Activated CD8-positive, alpha-beta T cell treated with anti-CD3 and anti-CD28 coated beads, Interleukin-2, amount 10 ng/mL, durations not matched to agents 7 days and 5 days (primary cell): ENCODE measurements at regions not wholly inside any gene's neighbourhood (a gene's known extent, or its start where the extent isn't known, plus 50 kb on each side); places are given as distances from the start of the nearest gene placed in this dataset.
"Not testable (repeated sequence)": the region's sequence is repeated elsewhere in the genome, so short reads cannot be mapped to it uniquely, and the experiment has no call there.

Experiments used
- ATAC-seq: fragments of 150-1000 bp; cut with Tn5 transposase; one replicate; pipeline ENCODE4 v1.10.0; 2021; ENCODE audit warnings: moderate library complexity
- CTCF ChIA-PET: fragments of 350-600 bp; sonication (Branson Sonifier 250); formaldehyde crosslinking; loops from one replicate; lab custom pipeline; 2021; ENCODE audit warnings: antibody characterized with exemption; lab: Charles Lee
- POLR2A ChIA-PET: fragments of 350-600 bp; sonication (Branson Sonifier 250); formaldehyde crosslinking; loops from one replicate; lab custom pipeline; 2021; ENCODE audit warnings: antibody characterized with exemption; lab: Charles Lee
- DNase-seq: peaks from one replicate; pipeline ENCODE4 v3.0.0-alpha.2; 2020
- H3K27ac Mint-ChIP-seq: one replicate; pipeline ENCODE4 v1.8.0; 2021; ENCODE audit warnings: mild to moderate bottlenecking, mixed read lengths
- H3K27me3 Mint-ChIP-seq: one replicate; pipeline ENCODE4 v1.8.0; 2021; ENCODE audit warnings: low read depth, mixed read lengths
- H3K36me3 Mint-ChIP-seq: one replicate; pipeline ENCODE4 v1.8.0; 2021; ENCODE audit warnings: low read depth, mixed read lengths
- H3K4me1 Mint-ChIP-seq: one replicate; pipeline ENCODE4 v1.8.0; 2021; ENCODE audit warnings: low read depth, mixed read lengths
- H3K4me3 Mint-ChIP-seq: one replicate; pipeline ENCODE4 v1.8.0; 2021; ENCODE audit warnings: mild to moderate bottlenecking, mixed read lengths
- H3K9me3 Mint-ChIP-seq: one replicate; pipeline ENCODE4 v1.8.0; 2022; ENCODE audit warnings: mixed read lengths; ENCODE audit not compliant: insufficient read depth

DNA sequence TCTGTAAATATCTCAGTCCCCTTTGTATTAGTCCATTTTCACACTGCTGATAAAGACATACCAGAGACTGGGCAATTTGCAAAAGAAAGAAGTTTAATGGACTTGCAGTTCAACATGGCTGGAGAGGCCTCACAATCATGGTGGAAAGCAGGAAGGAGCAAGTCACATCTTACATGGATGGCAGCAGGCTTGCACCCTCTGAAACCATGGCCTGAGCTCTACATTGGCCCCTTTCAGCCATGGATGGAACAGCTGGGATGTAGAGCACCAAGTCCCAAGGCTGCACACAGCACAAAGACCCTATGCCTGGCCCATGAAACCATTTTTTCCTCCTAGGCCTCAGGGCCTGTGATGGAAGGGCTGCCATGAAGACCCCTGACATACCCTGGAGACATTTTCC is 640.9 kb upstream of the MEF2C start:
- DNase-seq, H3K4me3 Mint-ChIP-seq, POLR2A ChIA-PET, H3K27me3 Mint-ChIP-seq, ATAC-seq, H3K4me1 Mint-ChIP-seq, H3K36me3 Mint-ChIP-seq, H3K9me3 Mint-ChIP-seq, H3K27ac Mint-ChIP-seq, CTCF ChIA-PET: not testable (repeated sequence)

DNA sequence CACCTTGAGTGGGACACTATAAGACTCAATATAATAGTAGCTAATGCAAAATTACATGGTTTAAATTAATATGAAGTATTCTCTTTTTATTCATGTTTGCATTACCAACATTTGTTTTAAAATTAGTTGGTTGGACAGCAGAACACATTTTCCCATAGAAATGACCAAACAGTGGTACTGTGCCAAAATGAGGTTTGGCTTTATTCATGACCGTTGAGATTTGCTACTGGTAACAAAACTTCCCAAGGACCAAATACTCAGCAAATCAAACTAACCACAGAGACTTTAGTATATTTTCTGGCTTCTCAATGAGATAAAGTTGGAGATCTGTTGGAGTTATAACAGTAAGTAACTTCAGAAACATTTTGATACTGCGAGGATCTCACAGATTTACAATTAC is 637.8 kb upstream of the MEF2C start:
- no peaks in the 10 kb centered on the region for H3K9me3 Mint-ChIP-seq
- DNase-seq (no peak), ATAC-seq (no peak)
- POLR2A ChIA-PET = no interaction called here
- no peaks in the 10 kb centered on the region for H3K4me1 Mint-ChIP-seq
- no peaks in the 10 kb centered on the region for H3K27me3 Mint-ChIP-seq
- H3K36me3 Mint-ChIP-seq = no peaks in the 10 kb centered on the region
- H3K4me3 Mint-ChIP-seq = no peak overlapping the region
- CTCF ChIA-PET = no interaction called here
- H3K27ac Mint-ChIP-seq = no peak overlapping the region

GRCh38 chr5:89513299-89514044 is 630.5 kb upstream of the MEF2C start:
- Mint-ChIP-seq H3K27me3 (no peaks in the 10 kb centered on the region), H3K27ac (no peak overlapping the region), H3K36me3 (no peaks in the 10 kb centered on the region), H3K4me1 (no peaks in the 10 kb centered on the region), H3K9me3 (no peaks in the 10 kb centered on the region), H3K4me3 (no peak overlapping the region)
- DNase-seq (no peak), ATAC-seq (no peak)
- CTCF ChIA-PET = no interaction called here
- POLR2A ChIA-PET = no interaction called here

DNA sequence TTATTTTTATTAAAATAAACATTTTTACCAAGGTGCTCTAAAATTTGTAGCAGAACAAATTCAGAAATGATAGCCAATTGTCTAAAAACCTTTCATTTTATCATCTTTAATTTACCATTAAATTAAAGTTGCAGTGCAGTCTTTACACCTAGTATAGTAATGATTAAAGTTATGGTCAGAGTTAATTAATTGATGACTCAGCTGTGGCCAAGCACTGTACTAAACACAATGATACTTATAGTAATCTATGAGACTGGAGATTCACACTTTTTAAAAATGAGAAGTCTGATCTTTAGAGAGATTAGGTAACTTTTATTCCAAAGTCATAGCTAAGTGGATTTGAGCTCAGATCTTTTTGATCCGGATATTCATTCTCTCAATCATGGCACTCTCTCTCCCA is 621.1 kb upstream of the MEF2C start:
- CTCF ChIA-PET = no interaction called here
- Mint-ChIP-seq H3K27me3 (no peaks in the 10 kb centered on the region), H3K4me1 (no peaks in the 10 kb centered on the region), H3K4me3 (no peak overlapping the region), H3K36me3 (no peaks in the 10 kb centered on the region), H3K9me3 (no peaks in the 10 kb centered on the region), H3K27ac (no peak overlapping the region)
- POLR2A ChIA-PET = no interaction called here
- no peak for DNase-seq
- ATAC-seq = no peak

GRCh38 chr5:89499787-89500186 is 616.8 kb upstream of the MEF2C start:
- Mint-ChIP-seq H3K36me3 (no peaks in the 10 kb centered on the region), H3K27me3 (no peaks in the 10 kb centered on the region), H3K4me3 (no peak overlapping the region), H3K9me3 (no peaks in the 10 kb centered on the region), H3K27ac (no peak overlapping the region), H3K4me1 (no peaks in the 10 kb centered on the region)
- ChIA-PET CTCF (no interaction called here), POLR2A (no interaction called here)
- DNase-seq = no peak
- no peak for ATAC-seq

DNA sequence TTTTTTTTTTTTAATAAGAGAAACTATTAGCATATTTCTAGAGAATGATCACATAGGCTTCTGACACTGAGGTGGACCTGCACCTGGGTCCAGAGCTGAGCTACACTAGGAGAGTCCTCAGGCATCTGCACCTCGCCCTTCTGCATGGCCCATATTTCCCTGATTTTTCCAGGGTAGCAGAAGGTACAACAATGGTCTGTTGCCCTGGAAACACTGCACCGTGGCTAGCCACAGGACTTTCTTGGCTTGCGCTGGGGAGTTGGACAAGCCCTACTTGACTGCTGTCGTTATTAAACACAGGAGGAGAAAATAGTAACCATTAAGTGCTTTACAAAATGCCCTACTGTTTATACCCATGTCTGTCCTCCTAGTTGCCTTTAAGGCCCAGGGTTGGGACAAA is 615.7 kb upstream of the MEF2C start:
- Mint-ChIP-seq H3K4me1 (no peaks in the 10 kb centered on the region), H3K9me3 (no peaks in the 10 kb centered on the region), H3K36me3 (no peaks in the 10 kb centered on the region), H3K27me3 (no peaks in the 10 kb centered on the region), H3K4me3 (no peak overlapping the region), H3K27ac (no peak overlapping the region)
- DNase-seq (no peak), ATAC-seq (no peak)
- CTCF ChIA-PET = no interaction called here
- POLR2A ChIA-PET = no interaction called here

DNA sequence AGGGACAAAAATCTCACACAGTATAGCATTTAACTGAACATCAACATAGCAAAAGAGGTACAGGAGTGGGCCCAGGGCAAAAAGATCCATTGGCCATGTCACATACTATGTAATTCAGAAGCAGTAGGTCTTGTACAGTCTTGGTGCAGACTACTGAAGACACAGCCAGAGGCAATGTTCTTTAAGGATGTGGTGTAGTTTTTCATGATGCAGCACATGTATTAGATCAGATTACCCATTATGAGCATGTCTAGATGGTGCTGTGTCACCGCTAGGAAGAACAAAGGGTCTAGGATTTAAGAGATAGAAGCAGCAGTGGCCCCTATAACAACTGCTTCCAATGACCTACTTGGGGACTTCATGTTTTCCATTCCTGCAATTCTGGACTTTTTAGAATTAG is 610.4 kb upstream of the MEF2C start:
- Mint-ChIP-seq H3K4me3 (no peak overlapping the region), H3K9me3 (no peaks in the 10 kb centered on the region), H3K27ac (no peak overlapping the region), H3K27me3 (no peaks in the 10 kb centered on the region), H3K36me3 (no peaks in the 10 kb centered on the region), H3K4me1 (no peaks in the 10 kb centered on the region)
- POLR2A ChIA-PET = no interaction called here
- ATAC-seq (no peak), DNase-seq (no peak)
- CTCF ChIA-PET = no interaction called here

DNA sequence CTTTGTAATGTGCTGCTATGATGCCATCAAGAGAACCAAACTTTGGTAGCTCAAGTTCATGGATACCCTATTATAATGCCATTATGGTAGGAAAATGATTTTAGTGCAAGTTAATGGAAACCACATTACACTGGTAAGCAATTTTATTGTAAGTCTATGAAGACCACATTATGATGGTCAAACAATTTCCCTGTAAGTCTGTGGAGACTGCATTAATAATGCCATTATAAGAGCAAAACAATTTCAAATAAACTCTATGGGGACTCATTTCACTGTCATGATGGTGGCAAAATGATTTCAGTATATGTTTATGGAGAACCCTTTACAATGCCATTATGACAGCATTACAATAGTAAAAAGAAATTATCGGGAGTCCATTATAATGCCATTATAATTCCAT is 602.0 kb upstream of the MEF2C start:
- Mint-ChIP-seq H3K27me3 (no peaks in the 10 kb centered on the region), H3K9me3 (no peaks in the 10 kb centered on the region), H3K4me1 (no peaks in the 10 kb centered on the region), H3K4me3 (no peak overlapping the region), H3K36me3 (no peaks in the 10 kb centered on the region), H3K27ac (no peak overlapping the region)
- ChIA-PET POLR2A (no interaction called here), CTCF (no interaction called here)
- DNase-seq (no peak), ATAC-seq (no peak)

GRCh38 chr5:89480406-89481007 is 597.5 kb upstream of the MEF2C start:
- ChIA-PET POLR2A (no interaction called here), CTCF (no interaction called here)
- Mint-ChIP-seq H3K27ac (no peak overlapping the region), H3K4me1 (no peaks in the 10 kb centered on the region), H3K27me3 (no peaks in the 10 kb centered on the region), H3K36me3 (no peaks in the 10 kb centered on the region), H3K9me3 (no peaks in the 10 kb centered on the region), H3K4me3 (no peak overlapping the region)
- ATAC-seq (no peak), DNase-seq (no peak)

DNA sequence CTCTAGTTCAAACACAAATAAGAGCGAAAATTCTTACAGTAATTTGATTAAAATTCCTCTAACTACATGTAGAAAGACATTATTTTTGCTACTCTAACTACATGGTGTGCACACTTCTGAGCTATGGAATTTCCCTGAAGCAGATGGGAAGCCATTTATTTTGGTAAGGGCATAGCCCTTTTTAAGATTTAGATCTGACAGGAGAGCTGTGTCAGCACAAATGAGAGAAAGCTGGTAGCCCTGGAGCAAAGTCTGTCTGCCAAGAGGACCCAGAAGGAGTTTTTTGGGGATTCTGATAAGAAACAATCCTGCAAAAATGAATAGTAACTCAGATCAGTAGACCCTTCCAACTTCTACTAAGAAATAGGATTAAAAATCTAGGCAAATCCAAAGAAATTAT is 595.9 kb upstream of the MEF2C start:
- Mint-ChIP-seq H3K4me3 (no peak overlapping the region), H3K27ac (no peak overlapping the region), H3K4me1 (no peaks in the 10 kb centered on the region), H3K36me3 (no peaks in the 10 kb centered on the region), H3K9me3 (no peaks in the 10 kb centered on the region), H3K27me3 (no peaks in the 10 kb centered on the region)
- CTCF ChIA-PET = no interaction called here
- no peak for ATAC-seq
- POLR2A ChIA-PET = no interaction called here
- DNase-seq = no peak

DNA sequence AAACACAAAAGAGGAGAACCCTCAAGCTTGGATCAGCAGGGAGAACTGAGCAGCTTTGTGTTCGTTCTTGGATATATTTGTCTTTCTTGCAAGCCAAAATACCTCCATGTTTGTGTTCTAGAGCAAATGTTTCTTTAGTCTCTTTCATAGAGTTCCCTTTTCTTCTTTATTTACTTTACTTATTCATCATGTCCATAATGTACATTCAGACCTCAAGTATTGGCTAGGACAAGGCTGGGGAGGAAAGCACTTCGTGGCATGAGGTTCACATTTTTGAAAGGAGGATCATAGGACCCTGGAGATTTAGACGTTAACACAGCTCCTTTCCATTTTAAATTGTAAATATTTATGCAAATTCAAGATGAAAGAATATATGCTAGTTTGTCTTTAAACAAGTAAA is 590.2 kb upstream of the MEF2C start:
- ATAC-seq (no peak), DNase-seq (no peak)
- no peaks in the 10 kb centered on the region for H3K27me3 Mint-ChIP-seq
- no peak overlapping the region for H3K27ac Mint-ChIP-seq
- no peaks in the 10 kb centered on the region for H3K36me3 Mint-ChIP-seq
- POLR2A ChIA-PET = no interaction called here
- H3K4me1 Mint-ChIP-seq = no peaks in the 10 kb centered on the region
- H3K4me3 Mint-ChIP-seq = no peak overlapping the region
- CTCF ChIA-PET = no interaction called here
- H3K9me3 Mint-ChIP-seq = no peaks in the 10 kb centered on the region

DNA sequence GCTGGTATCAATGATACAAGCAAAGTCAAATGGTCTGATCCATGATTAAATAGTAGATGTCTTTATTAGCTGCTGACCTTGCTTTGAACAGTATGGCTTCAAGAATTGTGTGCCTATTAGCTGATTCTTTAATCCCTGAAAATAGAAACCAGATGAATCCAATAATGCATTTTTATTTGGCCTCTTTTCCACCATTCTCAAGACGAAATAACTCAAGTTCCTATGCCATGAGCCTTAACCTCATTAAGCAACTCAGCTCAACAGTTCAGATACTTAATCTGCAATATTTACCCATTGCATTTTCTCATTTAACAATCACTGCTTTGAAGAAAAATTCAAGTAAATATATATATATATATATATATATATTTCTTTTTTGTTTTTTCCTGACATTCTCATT is 588.6 kb upstream of the MEF2C start:
- ATAC-seq = no peak
- H3K4me1 Mint-ChIP-seq = no peaks in the 10 kb centered on the region
- DNase-seq = no peak
- H3K9me3 Mint-ChIP-seq = no peaks in the 10 kb centered on the region
- H3K4me3 Mint-ChIP-seq = no peak overlapping the region
- H3K27me3 Mint-ChIP-seq = no peaks in the 10 kb centered on the region
- CTCF ChIA-PET = no interaction called here
- H3K27ac Mint-ChIP-seq = no peak overlapping the region
- no peaks in the 10 kb centered on the region for H3K36me3 Mint-ChIP-seq
- POLR2A ChIA-PET = no interaction called here

DNA sequence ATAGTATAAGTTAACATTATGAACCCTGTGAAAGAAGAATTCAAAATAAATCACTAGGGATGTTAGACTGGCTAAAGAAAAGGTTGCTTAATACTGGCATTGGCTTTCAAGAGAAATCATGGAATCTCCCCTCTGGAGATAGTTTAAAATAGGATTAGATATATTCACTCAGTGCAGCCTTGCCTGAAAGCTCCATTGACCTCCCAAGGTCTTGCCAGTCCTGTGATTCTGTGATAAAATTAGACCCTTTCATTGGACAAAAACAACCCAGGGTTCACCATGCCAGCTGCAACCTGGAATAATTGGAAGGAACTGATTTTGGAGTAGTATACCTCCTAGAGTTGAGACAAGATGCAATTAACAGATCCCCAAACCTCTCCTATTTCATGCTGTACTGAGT is 588.1 kb upstream of the MEF2C start:
- no peak for DNase-seq
- Mint-ChIP-seq H3K4me1 (no peaks in the 10 kb centered on the region), H3K27ac (no peak overlapping the region), H3K27me3 (no peaks in the 10 kb centered on the region), H3K9me3 (no peaks in the 10 kb centered on the region), H3K4me3 (no peak overlapping the region), H3K36me3 (no peaks in the 10 kb centered on the region)
- ChIA-PET CTCF (no interaction called here), POLR2A (no interaction called here)
- ATAC-seq = no peak
